NCI-H1694 (cell line): ENCODE measurements at regions not wholly inside any gene's neighbourhood (a gene's known extent, or its start where the extent isn't known, plus 50 kb on each side); places are given as distances from the start of the nearest gene placed in this dataset.
"Not testable (repeated sequence)": the region's sequence is repeated elsewhere in the genome, so short reads cannot be mapped to it uniquely, and the experiment has no call there.

Experiments
- DNase-seq: peaks from one replicate; lab custom pipeline; 2025; lab: John Stamatoyannopoulos, UW

GRCh38 chr19:27824108-27824507 is 1388.8 kb downstream of the UQCRFS1 start:
- no peak for DNase-seq

DNA sequence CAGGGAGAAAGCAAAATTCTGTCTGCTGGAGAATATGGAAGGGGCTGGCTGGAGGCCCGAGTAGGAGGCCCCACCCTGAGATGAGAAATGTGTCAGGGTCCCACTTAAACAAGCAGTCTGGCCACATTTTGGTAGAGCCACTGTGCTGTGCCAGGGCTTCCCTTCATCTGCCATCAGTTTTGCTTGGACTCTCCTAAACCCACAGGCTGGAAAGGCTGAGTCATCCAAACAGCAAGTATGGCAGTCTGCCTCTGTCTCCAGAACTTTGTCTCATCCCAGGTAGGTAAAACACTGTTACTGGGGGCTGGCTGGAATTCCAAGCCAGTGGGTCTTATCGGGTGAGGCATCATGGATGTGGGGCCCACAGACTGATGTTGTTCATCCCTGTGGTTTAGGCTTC is 1390.6 kb downstream of the UQCRFS1 start:
- no peak for DNase-seq

DNA sequence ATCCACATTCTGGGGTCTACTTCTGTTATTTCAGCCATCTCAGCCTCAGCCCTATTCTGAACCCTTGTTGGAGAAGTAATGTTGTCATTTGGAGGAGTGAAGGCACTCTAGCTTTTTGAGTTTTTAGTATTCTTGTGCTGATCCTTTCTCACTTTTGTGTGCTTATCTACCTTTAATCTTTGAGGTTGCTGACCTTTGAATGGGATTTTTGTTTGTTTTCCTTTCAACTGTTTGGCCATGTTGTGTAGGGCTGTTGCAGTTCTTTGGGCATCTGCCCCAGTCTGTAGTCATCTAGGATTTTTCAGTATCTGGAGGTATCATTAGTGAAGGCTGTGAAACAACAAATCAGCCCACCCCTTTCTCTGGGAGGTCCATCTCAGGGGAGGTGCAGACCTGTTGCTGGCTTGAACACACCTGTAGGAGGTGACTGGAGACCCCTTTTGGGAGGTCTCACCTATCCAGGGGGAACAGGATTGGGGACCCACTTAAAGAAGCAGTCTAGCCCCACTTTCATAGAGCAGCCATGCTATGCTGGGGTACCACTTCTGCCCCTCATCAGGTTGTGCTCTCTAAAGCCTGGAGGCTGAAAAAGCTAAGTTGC is 1391.4 kb downstream of the UQCRFS1 start:
- no peak for DNase-seq

DNA sequence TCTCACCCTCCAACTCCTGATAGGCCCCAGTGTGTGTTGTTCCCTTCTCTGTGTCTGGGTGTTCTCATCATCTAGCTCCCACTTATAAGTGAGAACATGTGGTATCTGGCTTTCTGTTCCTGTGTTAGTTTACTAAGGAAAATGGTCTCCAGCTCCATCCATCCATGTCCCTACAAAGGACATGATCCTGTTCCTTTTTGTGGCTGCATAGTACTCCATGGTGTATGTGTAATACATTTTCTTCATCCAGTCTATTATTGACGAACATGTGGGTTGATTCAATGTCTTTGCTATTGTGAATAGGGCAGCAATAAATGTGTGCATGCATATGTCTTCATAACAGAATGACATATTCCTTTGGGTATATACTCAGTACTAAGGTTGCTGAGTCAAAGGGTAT is 1397.0 kb downstream of the UQCRFS1 start:
- no peak for DNase-seq

DNA sequence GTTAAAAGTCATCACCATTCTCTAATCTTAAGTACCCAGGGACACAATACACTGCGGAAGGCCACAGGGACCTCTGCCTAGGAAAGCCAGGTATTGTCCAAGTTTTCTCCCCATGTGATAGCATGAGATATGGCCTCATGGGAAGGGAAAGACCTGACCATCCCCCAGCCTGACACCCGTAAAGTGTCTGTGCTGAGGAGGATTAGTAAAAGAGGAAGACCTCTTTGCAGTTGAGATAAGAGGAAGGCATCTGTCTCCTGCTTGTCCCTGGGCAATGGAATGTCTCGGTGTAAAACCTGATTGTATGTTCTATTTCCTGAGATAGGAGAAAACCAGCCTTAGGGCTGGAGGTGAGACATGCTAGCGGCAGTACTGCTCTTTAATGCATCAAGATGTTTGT is 1398.1 kb downstream of the UQCRFS1 start:
- DNase-seq: not testable (repeated sequence)

- DNase-seq: not testable (repeated sequence)
Observed at GRCh38 chr19:27814274-27814673, 1398.7 kb downstream of the UQCRFS1 start.

DNA sequence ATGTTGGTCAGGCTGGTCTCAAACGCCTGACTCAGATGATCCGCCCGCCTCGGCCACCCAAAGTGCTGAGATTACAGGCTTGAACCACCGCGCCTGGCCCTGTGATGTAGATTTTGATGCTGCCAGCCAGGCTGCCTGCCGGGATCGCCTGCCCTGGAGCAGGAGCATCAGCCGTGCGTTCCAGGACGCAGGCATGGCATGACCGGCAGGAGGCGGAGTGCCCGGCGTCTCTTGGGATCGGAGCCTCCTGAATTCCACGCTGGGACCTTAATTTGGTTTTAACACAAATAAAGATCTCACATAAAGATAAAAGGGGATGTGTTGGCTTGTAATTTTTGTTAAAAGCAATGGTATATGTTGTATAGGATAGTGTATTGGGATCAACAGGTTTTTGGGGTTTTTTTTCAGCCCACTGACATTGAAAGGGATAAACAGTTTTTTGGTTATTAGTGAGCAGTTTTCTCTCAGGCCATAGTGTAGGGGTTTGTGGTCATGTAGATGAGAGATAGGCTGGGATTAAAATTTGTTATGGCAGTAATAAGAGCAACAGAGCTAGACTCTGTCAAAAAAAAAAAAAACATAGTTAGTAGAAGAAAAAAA is 1406.4 kb downstream of the UQCRFS1 start:
- DNase-seq: no peak

GRCh38 chr19:27805848-27806247 is 1407.1 kb downstream of the UQCRFS1 start:
- no peak for DNase-seq

- not testable (repeated sequence) for DNase-seq
Observed at GRCh38 chr19:27802293-27802692, 1410.7 kb downstream of the UQCRFS1 start.

DNA sequence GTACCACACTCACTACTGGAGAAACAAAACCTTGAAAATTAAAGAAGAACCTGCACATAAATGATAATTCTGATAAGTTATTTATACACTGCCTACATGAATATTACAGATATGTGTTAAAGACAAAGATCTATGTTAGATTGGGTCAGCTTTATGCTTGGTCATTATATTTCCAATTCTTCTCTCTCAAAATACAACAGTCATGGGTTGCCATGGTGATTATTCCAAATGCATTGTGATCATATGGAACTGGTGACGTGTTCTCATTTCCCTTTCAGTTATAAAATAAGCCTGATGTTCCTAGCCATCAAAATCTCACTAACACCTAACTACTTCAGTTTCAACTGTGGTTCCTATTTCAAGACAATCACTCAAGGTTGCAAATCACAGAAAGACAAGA is 1416.4 kb downstream of the UQCRFS1 start:
- DNase-seq: no peak

DNA sequence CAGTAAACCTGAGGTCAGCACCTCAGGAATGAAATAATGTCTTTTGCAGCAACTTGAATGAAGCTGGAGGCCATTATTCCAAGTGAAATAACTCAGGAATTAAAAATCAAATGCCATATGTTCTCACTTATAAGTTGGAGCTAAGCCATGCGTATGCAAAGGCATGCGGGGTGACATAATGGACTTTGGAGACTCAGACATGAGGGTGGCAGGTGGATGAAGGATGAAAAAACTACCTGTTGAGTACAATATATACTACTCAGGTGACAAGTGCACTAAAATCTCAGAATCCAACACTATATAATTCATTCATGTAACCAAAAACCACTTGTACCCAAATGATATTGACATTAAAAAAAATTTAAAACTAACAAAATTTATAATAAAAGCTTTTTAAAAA is 1416.9 kb downstream of the UQCRFS1 start:
- no peak for DNase-seq

DNA sequence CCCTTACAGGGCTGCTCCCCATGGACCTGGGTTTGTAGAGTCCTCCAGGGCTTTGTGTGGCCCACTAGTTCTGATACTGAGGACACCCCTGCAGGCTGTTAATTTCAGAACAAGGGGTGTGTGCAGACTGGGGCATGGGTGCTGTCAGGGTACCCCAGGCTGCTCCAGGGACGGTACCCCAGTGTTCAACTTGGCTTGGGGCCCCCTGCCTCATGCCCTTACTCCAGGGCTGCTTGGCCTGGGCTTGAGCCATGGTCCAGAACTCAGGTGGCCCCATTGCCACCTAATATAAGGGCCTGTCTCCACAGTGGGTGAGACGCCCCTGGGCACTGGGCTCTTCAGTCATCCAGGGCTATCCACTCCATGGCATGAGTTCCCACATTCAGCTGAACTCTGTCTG is 1417.6 kb downstream of the UQCRFS1 start:
- DNase-seq: no peak

DNA sequence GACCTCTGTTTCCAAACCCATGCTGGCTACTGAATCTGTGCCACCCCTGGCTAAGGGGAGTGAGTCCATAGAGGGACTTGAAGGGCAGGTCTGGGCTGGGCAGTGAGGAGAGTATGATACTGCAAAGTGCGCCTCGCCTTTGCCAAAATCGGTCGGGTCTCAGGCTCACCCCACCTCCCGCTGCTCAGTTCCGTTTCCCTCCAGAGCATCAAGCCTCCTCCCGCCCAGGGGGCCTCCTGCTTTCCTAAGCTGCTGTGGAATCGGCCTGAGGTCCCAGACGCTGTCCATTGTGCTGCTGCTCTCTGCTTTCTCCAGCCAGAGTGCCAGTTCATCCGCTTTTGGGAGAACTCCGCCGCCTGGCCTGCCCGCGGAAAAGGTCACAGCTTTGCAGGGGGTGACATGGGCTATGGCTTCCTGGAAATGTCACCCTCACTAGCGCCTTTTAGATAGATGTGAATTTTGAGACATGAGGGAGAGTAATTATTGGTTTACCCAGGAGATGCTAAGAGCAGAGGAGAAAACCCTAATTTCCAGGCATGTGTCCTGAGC is 1418.4 kb downstream of the UQCRFS1 start:
- no peak for DNase-seq

GRCh38 chr19:27793644-27794493 is 1419.1 kb downstream of the UQCRFS1 start:
- peak; percentile 90 for DNase-seq

DNA sequence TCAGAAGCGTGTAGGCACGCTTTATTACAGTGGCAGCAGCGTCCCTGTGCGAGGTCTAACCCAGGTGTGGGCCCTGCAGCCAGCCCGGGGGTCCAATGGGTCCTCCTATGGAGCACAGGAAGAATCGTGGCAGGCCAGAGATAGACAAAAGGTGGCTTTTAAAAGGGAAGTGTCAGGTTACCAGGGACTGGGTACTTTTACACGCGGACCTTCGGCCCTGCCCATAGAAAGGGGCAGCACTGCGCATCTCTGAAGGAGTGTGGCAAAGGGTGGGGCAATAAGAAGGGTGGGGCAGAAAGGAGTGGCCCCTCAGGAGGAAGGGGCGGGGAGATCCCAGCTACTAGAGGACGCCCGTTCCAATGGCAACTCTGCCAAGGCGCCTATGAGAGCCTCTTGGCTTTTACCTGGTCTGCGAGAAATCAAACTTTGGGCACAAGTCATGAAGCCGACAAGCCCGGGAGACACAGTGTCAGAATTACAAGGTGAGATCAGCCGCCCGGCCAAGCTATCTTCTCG is 1419.8 kb downstream of the UQCRFS1 start:
- peak; percentile 84 for DNase-seq

GRCh38 chr19:27792576-27793127 is 1420.3 kb downstream of the UQCRFS1 start:
- DNase-seq: no peak

DNA sequence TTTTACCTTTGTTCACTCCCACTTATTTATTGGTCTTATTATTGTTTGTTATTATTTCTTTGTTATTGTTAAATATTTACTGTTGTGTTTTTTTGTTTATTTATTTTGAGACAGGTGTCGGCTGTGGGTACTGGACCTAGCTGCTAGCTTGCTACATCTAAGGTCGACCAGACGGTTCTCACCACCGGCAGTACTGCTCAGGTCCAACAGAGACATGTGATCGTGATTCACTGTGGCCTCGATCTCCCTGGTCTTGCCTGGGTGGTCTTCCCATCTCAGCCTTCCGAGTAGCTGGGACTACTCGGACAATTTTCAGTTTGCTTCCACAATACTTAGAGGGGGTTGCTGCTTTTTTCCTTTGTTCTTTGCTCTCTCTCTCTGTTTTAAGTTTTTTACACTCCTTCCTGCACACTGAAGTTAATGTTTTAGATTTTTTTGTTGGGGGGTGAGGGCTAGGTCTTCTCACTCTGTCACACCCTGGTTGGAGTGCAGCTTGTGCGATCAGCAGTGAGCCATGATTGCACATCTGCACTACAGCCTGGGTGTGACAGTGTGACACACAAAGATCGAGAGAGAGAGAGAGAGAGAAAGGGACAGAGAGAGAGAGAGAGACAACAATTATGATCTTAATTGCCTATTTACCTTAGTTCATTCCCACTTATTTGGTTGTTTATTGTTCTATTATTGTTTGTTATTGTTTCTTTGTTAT is 1432.4 kb downstream of the UQCRFS1 start:
- DNase-seq: no peak

- no peak for DNase-seq
Observed at GRCh38 chr19:27779954-27780353, 1433.0 kb downstream of the UQCRFS1 start.

DNA sequence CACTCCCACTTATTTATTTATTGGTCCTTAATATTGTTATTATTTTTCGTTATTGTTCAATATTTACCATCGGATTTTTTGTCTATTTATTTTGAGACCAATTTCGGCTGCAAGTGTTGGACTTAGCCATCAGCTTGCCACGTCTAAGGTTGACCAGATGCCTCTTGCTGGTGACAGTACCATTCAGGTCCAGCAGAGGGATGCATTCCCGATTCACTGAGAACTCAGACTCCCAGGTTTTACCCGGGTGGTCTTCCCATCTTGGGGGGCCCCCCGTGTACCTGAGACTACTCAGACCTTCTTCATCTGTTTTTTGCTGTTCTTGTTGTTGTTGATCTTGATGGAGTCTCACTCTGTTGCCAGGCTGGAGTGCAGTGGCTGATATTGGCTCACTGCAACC is 1435.2 kb downstream of the UQCRFS1 start:
- no peak for DNase-seq

DNA sequence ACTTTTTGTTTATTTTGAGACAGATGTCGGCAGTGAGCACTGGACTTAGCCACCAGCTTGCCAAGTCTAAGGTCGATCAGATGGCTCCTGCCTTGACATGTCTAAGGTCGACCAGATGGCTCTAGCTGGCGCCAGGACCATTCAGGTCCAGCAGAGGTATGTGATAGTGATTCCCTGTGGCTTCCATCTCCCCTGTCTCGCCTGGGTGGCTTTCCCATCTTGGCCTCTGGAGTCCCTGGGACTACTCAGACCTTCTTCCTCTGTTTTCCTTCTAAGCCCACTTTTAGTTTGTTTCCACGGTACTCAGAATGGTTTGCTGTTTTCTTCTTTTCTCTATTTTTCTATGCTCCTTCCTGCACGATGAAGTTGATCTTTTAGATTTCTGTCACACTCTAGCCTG is 1435.7 kb downstream of the UQCRFS1 start:
- DNase-seq: no peak

- no peak for DNase-seq
Observed at GRCh38 chr19:27776524-27776923, 1436.4 kb downstream of the UQCRFS1 start.

GRCh38 chr19:27776020-27776419 is 1436.9 kb downstream of the UQCRFS1 start:
- DNase-seq: peak; percentile 17
